Lower leg skin (tissue), 3 donors: ENCODE measurements at regions not wholly inside any gene's neighbourhood (a gene's known extent, or its start where the extent isn't known, plus 50 kb on each side); places are given as distances from the start of the nearest gene placed in this dataset.

Experiments used
- CTCF ChIP-seq, 3 donors: fragments of 450-650 bp; IDR thresholded peaks; one replicate each; pipeline ENCODE4 v1.5.1; 2016; ENCODE audit warnings: antibody characterized with exemption in 3 of 3, mild to moderate bottlenecking in 3 of 3, moderate library complexity in 2 of 3
- POLR2A ChIP-seq, 2 donors: fragments of 450-650 bp; IDR thresholded peaks; one replicate each; pipeline ENCODE4 v1.6.1; 2016 to 2017; ENCODE audit warnings: antibody characterized with exemption in 2 of 2, mild to moderate bottlenecking in 1 of 2, moderate library complexity in 1 of 2

- TF ChIP-seq CTCF (IDR thresholded peaks at IDR 0.05) (no peak), POLR2A (IDR thresholded peaks at IDR 0.05) (no peak)
Observed at GRCh38 chr4:36420111-36420679, 138.8 kb downstream of the DTHD1 start.
